ENCODE measurements at regions not wholly inside any gene's neighbourhood (a gene's known extent, or its start where the extent isn't known, plus 50 kb on each side); places are given as distances from the start of the nearest gene placed in this dataset.

DNA sequence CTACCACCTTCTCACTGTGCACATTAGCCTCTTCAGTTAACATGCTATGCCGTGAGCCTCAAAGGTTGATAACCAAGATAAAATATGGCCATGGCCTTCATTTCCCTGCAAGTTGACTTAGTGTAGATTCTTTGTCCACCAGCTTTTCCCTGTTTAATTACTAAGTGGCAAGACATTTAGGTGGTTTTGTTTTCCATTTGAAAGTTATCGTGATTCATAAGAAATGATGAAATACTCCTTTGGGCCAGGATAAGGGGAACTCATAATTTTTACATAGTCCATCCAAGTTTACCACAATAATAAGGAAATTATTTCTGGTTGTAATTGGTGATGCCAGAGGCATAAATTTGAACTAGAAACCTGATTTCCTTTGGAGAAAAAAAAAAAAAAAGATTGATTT is 609.6 kb downstream of the TAF11L14 start:
- ATAC-seq (ENCODE audit: low read depth) (no peak), DNase-seq (no peak)
- POLR2A ChIA-PET (ENCODE audit: unreplicated experiment), result no interaction called here
- no peak overlapping the region for H3K56ac ChIP-seq (ENCODE audit: extremely low read depth, insufficient read depth, low read length)
- TF ChIP-seq RFX5 (IDR thresholded peaks at IDR 0.05; ENCODE audit: low read depth, low read length), result no peak
- TF ChIP-seq, protein P1, sequence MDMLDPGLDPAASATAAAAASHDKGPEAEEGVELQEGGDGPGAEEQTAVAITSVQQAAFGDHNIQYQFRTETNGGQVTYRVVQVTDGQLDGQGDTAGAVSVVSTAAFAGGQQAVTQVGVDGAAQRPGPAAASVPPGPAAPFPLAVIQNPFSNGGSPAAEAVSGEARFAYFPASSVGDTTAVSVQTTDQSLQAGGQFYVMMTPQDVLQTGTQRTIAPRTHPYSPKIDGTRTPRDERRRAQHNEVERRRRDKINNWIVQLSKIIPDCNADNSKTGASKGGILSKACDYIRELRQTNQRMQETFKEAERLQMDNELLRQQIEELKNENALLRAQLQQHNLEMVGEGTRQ (IDR thresholded peaks at IDR 0.05; ENCODE audit: low read depth, low read length), result no peak
- no peak for TF ChIP-seq CEBPB (IDR thresholded peaks at IDR 0.05; ENCODE audit: low read depth, low read length)
- TF ChIP-seq BHLHE40 (IDR thresholded peaks at IDR 0.05; ENCODE audit: low read depth, low read length), result no peak
- no peak for TF ChIP-seq MAFK (IDR thresholded peaks at IDR 0.05; ENCODE audit: low read depth, low read length)
- no peak for TF ChIP-seq FOS (IDR thresholded peaks at IDR 0.05; ENCODE audit: low read depth, low read length)
- no peak for TF ChIP-seq SMC3 (IDR thresholded peaks at IDR 0.05; ENCODE audit: low read depth, low read length)
- TF ChIP-seq NFE2L2 (IDR thresholded peaks at IDR 0.05; ENCODE audit: low read depth, low read length), result no peak
- no peak for TF ChIP-seq MXI1 (IDR thresholded peaks at IDR 0.05; ENCODE audit: borderline replicate concordance, low read depth, low read length)
- TF ChIP-seq CHD1 (IDR thresholded peaks at IDR 0.05; ENCODE audit: low read depth, low read length), result no peak
- no peak for TF ChIP-seq MAZ (IDR thresholded peaks at IDR 0.05; ENCODE audit: borderline replicate concordance, low read depth, low read length)
- no peak for TF ChIP-seq RCOR1 (IDR thresholded peaks at IDR 0.05; ENCODE audit: insufficient replicate concordance, low read length)
- TF ChIP-seq, protein P2, sequence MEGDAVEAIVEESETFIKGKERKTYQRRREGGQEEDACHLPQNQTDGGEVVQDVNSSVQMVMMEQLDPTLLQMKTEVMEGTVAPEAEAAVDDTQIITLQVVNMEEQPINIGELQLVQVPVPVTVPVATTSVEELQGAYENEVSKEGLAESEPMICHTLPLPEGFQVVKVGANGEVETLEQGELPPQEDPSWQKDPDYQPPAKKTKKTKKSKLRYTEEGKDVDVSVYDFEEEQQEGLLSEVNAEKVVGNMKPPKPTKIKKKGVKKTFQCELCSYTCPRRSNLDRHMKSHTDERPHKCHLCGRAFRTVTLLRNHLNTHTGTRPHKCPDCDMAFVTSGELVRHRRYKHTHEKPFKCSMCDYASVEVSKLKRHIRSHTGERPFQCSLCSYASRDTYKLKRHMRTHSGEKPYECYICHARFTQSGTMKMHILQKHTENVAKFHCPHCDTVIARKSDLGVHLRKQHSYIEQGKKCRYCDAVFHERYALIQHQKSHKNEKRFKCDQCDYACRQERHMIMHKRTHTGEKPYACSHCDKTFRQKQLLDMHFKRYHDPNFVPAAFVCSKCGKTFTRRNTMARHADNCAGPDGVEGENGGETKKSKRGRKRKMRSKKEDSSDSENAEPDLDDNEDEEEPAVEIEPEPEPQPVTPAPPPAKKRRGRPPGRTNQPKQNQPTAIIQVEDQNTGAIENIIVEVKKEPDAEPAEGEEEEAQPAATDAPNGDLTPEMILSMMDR (conservative IDR thresholded peaks at IDR 0.05; ENCODE audit: low read depth, low read length), result no peak
- TF ChIP-seq RAD21 (IDR thresholded peaks at IDR 0.05; ENCODE audit: low read length), result no peak
- TF ChIP-seq, protein P3, sequence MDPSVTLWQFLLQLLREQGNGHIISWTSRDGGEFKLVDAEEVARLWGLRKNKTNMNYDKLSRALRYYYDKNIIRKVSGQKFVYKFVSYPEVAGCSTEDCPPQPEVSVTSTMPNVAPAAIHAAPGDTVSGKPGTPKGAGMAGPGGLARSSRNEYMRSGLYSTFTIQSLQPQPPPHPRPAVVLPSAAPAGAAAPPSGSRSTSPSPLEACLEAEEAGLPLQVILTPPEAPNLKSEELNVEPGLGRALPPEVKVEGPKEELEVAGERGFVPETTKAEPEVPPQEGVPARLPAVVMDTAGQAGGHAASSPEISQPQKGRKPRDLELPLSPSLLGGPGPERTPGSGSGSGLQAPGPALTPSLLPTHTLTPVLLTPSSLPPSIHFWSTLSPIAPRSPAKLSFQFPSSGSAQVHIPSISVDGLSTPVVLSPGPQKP (IDR thresholded peaks at IDR 0.05; ENCODE audit: borderline replicate concordance, low read depth, low read length), result no peak
- no peak for TF ChIP-seq POLR2A (IDR thresholded peaks at IDR 0.05; ENCODE audit: low read depth, low read length)
- H3K27ac ChIP-seq (ENCODE audit: insufficient read depth, low read length), result no peak overlapping the region
- no peak overlapping the region for H2BK5ac ChIP-seq (ENCODE audit: low read depth, low read length, poor library complexity, severe bottlenecking)
- H3K4me3 ChIP-seq (ENCODE audit: insufficient read depth, low read depth, low read length), result no peak overlapping the region
- no peak overlapping the region for H2BK120ac ChIP-seq (ENCODE audit: low read depth, low read length)
- no peaks in the 10 kb centered on the region for H3K9me3 ChIP-seq (ENCODE audit: control insufficient read depth, insufficient read depth, low read length)
- BruUV-seq (replicated peaks), result no TSS peak
- H3K36me3 ChIP-seq (ENCODE audit: control insufficient read depth, insufficient read depth, low read length), result no peaks in the 10 kb centered on the region
- H3K79me1 ChIP-seq (ENCODE audit: low read depth in 1 of 2, low read length in 2 of 2), result no peaks in the 10 kb centered on the region
- no peak overlapping the region for H2BK15ac ChIP-seq (ENCODE audit: low read depth, low read length)
- H3K14ac ChIP-seq (replicated peaks; ENCODE audit: low read depth, low read length), result no peak overlapping the region
- dilution Hi-C loops (cut with HindIII; ENCODE audit: low sequenced_read_pairs, unreplicated experiment) (no loop called here), intact Hi-C loops (cut with micrococcal nuclease) (no loop called here), in situ Hi-C loops (cut with MboI; ENCODE audit: low sequenced_read_pairs) (no loop called here)
- no peaks in the 10 kb centered on the region for H3K9me1 ChIP-seq (ENCODE audit: insufficient read depth, low read length)
- no peak overlapping the region for H4K91ac ChIP-seq (ENCODE audit: insufficient read depth, low read depth, low read length)
- no peak overlapping the region for H3K9ac ChIP-seq (ENCODE audit: low read depth, low read length)
- no peak overlapping the region for H2AK9ac ChIP-seq (replicated peaks; ENCODE audit: low read depth, low read length, poor library complexity)
- H4K20me1 ChIP-seq (ENCODE audit: insufficient read depth, low read length), result no peaks in the 10 kb centered on the region
- 50% methylated on average over 1 of the region's 2 CpGs; no CpG with 5 or more reads in 1 of the 2 experiments for WGBS, 2 experiments (ENCODE audit: extremely low coverage in 2 of 2, insufficient read length in 1 of 2)
- no peak overlapping the region for H2AFZ ChIP-seq (replicated peaks; ENCODE audit: low read length, poor library complexity)
- no peak overlapping the region for H2AK5ac ChIP-seq (ENCODE audit: low read depth, low read length)
- H3K4me1 ChIP-seq (ENCODE audit: control insufficient read depth, insufficient read depth, low read length), result no peaks in the 10 kb centered on the region
- H2BK20ac ChIP-seq (ENCODE audit: low read depth, low read length), result no peak overlapping the region
- no peak overlapping the region for H4K8ac ChIP-seq (ENCODE audit: low read depth in 2 of 2, low read length in 2 of 2)
- CTCF ChIA-PET, result interaction anchor here (1.1 kb wide), 1 partner anchor 43 kb away, joined by 3 read pairs; no protein-coding TSS in a partner anchor
- H4K5ac ChIP-seq (ENCODE audit: low read depth, low read length), result no peak overlapping the region
- H3K4ac ChIP-seq (ENCODE audit: low read depth, low read length), result no peak overlapping the region
- no peak overlapping the region for H3K18ac ChIP-seq (ENCODE audit: low read depth, low read length)
- H3K27me3 ChIP-seq (ENCODE audit: control insufficient read depth, insufficient read depth, low read length), result no peaks in the 10 kb centered on the region
- no peak overlapping the region for H3K4me2 ChIP-seq (ENCODE audit: low read depth, low read length)
- no peak overlapping the region for H3K23ac ChIP-seq (ENCODE audit: low read depth, low read length)

All from IMR-90 (cell line).